COR-L47 (cell line): ENCODE measurements at regions not wholly inside any gene's neighbourhood (a gene's known extent, or its start where the extent isn't known, plus 50 kb on each side); places are given as distances from the start of the nearest gene placed in this dataset.

Experiments used
- DNase-seq: peaks from one replicate; lab custom pipeline; 2025; lab: John Stamatoyannopoulos, UW

GRCh38 chr4:26073886-26074560, 160.0 kb downstream of the SMIM20 start:
- DNase-seq = no peak

DNA sequence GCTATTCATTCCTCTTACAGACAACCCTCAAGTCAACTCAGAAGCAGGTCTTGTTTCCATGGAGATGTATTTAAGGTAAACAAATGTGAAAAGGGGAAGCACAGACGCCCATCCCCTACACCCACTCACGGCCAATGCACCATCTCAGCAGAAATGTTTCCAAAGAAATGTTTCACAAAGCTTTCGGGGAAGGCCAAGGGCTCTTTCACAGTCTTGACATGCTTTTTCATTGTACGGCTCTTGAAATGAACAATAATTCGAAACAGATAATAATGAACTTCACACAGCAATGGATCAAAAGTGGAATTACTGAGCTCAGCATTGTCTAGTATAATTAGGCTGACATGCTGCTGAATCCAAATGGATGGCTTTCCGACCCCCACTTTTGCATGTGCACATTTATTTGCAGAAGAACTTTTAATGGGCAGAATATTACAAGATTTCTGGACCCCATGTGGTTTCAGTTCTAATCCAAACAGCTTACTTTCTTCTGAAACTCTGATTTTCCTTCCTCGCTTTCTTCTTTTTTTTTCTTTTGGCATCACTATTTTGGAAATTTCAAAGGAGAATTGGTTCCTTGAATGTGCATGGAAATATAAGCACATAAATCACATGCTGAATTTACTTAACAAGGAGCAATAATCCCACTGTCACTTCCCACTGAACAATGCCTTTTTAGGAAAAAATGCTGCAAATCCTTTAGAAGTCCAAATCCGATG, 160.9 kb downstream of the SMIM20 start:
- DNase-seq = no peak

DNA sequence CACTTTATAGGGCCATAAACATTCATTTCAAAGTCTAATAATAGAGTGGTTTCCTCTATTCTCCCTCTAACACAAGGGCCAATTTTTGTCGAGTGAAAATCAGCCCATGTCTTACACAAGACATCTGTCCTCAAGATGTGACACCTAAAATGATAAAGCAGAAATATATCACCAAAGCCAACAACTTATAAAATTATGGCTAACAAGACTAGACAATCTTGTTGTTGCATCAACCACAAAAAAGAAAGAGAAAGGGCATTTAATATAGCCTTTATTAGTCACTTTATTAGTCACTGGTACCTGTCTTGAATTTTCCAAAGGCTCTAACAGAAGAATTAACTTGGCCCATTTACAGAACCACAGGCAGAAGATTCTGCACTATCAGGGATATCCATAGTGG, 161.6 kb downstream of the SMIM20 start:
- no peak for DNase-seq

GRCh38 chr4:26076000-26076587, 162.1 kb downstream of the SMIM20 start:
- DNase-seq = no peak

DNA sequence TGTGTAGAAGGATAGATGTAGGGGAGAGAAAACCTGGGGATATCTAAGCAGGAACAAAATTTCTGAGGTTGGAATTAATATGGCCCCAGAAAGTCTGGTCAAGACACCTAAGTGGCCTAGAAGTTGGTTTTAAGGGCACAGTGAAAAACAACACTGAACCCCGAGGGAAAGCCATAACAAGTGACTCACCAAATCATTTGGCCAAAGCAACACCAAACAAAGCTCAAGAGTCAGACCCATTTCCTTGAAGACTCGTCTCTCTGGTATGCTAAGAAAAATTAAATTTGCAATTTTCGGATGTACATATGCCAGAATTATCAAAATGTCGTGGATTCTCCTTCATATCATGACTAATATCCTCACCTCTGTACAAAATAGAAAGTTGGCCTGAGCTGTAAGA, 162.9 kb downstream of the SMIM20 start:
- DNase-seq = no peak

DNA sequence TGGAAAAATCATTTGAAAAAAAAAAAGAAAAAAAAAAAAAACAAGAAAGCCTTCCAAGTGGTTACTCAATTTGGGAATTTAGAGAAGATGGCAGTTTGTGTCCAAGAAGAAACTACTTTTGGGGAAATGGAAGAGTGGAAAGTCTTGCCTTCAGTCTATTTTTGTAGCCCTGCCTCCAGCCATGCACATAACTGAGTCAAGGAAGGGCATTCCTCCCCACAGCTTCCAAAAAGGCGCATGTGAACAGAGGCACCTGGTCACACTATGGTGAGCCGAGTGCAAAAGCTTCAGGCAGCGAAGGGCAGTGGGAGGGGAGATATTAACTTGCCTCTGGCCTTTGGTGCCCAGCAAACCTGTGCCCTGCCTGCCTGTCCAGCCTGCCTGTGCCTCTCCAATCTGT, 163.7 kb downstream of the SMIM20 start:
- DNase-seq = no peak

- no peak for DNase-seq
These were observed 167.0 kb downstream of the SMIM20 start for GRCh38 chr4:26080870-26081628.

DNA sequence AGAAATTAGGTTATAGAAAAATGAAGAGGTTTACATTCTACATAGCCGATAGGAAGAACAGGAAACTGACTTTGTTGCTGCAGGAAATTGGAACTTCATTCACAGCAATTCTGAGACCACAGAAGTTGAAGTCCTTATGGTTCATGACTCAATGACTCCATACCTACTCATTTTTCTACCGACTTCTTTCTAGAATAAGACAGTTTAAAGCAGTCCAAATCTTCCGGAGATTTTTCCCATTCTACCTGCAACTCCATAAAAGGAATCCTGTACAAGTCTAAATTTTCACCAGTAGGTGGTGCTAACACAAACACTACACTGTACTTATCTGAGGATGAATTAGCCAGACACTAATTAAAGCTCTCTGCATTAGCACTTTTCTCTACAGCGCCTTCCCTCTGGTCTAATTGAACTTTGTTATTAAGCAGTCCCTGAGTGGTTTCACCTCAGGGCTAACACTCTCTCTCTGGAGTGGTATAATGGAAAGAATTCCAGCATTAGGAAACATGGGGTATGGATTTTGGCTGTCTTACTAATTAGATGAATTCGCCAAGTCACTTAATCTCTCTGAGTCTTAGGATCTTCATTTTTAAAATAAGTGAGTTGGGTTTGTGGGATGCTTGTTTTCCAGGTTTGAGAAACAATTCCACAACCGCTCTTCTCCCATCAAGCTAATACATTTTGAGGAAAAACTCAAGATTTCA, 167.9 kb downstream of the SMIM20 start:
- peak; percentile 71 for DNase-seq

DNA sequence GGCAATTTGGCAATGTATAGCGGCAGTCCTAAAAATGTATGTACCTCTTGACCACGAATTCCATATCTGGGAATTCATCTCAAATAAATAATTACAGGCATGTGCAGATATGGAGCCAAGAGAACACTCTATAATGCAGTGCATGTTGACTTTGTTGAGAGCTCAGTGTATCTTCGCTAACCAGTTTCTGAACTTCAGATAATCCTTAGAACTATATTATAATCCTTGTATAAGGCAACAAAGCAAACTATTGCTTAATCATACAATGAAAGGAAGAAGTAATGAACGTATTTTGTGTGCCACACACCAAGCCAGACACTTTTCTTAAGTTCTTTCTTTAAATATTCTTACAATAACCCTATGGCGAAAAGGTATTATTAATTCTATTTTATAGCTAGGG, 168.5 kb downstream of the SMIM20 start:
- DNase-seq = no peak

DNA sequence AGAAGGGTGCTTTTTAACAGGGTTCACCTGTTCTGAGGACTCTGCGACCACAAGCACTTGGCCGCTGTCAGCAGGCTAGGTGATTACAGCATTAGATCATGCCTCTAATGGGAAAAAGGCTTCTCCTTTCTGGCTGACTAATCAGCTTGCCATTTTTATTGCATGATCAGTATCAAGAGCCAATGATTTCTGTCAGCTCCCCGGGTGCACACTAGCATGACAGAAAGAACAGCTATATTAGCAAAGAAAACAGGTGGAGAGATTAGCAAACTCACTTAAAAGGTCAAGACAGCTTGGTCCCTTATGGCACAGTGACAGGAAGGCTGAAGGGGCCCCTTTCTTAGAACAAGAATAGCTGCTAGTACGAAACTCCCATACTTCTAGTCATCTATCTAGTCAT, 170.0 kb downstream of the SMIM20 start:
- DNase-seq = no peak

DNA sequence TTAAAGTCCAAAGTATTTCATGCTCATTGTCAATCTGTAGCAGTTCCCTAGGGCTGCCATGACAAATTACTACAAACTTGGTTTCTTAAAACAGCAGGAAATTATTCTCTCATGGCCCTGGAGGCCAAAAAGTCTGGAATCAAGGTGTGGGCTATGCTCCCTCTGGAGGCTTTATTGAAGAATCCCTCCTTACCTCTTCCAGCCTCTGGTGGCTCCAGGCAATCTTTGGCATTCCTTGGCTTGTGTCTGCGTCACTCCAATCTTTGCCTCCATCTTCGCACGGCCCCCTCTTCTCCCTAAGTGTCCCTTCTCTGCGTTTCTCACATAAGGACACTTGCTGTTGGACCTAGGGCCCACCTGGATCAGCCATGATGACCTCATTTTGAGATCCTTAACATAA, 170.4 kb downstream of the SMIM20 start:
- DNase-seq = no peak

DNA sequence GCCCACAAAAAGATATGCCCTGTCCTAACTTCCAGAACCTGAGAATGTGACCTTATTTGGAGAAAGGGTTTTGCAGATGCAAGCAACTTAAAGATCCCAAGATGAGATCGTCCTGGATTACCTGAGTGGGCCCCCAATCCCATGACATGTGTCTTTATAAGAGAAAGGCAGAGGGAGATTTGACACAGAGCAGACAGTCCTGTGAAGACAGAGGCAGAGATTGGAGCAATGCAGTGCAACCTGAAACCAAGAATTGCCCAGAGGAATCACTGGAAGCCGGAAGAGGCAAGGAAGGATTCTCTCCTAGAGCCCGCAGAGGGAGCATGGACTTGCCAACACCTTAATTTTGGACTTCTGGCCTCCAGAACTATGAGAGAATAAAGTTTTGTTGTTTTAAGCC, 171.5 kb downstream of the SMIM20 start:
- DNase-seq = no peak

DNA sequence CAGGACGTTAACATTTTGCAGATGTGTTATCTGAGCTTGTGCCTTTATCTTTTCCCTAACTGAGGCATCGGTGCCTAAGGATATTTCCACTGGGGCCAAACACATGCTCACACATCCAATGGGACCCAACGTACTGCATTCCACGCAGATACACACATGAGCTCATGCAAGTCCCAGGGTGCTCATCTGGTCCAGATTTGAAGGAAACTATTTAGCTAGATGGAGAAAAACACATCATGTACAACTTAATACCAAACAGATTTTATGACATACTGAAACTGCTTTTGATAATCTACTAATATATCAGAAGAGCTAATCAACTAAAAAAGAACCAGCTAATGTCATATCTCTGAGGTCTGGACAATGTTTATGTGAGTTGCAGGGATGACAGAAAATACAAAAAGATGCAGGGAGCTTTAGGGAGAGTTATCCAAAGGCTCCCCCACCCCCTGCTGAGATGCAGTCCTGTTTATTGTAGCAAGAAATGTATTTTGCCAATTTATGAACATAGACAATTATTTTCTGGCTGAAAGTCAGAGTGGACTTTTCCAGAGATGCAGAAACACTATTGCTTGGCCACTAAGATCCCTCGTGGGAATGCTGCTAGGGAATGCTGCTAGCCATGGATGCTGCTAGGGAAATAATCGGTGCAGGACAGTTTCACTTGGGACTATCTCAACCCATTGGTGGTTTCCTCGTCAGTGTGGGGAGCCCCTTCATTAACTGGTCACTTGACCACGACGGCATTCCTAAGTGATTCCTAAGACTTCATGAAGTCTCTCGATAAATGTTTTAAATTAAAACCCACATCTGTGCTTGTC, 172.8 kb downstream of the SMIM20 start:
- DNase-seq = no peak

GRCh38 chr4:26088433-26088928, 174.5 kb downstream of the SMIM20 start:
- DNase-seq = no peak

DNA sequence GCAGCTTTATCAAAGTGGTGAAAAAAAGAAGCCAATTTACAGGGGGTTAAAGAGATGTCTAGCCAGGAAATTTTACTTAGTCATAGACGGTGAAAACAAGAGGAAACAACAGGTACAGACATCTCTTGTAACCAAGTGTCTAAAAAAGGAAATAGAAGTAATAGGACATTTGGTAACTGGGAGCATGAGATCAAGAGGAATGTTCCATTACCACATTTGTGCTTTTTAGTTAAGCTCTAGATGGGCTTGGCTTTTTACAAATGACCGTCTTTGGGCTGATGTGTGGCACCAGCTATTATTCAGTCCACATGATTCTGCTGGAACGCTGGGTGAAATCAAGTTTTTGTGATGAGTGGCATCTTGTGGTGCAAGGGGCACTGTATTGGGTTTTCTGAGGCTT, 179.5 kb downstream of the SMIM20 start:
- DNase-seq = no peak

DNA sequence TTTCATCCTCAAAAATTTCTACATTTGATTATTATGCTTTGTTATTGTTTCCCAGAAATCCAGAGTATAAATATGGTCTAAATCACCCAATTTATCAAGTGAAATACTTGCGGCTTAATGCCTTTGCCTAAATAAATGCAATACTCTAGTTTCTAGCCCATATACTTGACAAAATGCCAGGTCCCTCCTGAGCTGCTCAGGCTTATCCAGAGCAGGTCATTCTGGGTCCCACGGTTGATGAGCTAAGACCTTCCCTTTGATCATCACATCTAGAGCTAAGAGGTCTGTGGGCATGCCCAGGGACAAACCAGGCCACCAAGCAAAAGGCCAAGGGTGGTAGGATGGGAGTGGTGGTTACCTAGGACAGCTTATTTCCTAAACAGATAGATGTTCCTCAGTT, 180.1 kb downstream of the SMIM20 start:
- DNase-seq = no peak

DNA sequence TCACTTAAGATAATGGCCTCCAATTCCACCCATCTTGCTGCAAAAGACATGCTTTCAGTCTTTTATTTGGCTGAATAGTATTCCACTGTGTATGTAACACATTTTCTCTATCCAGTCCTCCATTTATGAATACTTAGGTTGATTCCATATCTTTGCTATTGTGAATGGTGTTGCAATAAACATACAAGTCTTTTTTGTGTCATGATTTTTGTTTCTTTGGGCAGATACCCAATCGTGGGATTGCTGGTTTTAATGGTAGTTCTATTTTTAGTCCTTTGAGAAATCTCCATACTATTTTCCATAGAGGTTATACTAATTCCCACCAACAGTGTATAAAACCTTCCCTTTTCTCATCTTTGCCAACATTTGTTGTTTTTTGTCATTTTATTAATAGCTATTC, 180.9 kb downstream of the SMIM20 start:
- DNase-seq = no peak

DNA sequence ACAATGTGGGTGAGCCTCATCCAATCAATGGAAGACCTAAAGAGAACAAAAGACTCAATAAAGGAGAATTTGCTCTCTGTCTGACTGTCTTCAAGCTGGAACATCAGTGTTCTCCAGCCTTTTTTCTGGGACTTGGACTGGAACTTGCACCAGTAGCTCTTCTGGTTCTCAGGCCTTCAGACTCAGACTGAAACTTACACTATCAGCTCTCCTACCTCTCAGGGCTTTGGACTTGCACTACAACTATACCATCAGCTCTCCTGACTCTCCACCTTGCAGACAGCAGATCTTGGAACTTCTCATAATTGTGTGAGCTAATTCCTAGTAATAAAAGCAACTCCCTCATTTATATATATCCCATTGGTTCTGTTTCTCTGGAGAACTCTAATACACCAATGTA, 185.9 kb downstream of the SMIM20 start:
- DNase-seq = no peak

DNA sequence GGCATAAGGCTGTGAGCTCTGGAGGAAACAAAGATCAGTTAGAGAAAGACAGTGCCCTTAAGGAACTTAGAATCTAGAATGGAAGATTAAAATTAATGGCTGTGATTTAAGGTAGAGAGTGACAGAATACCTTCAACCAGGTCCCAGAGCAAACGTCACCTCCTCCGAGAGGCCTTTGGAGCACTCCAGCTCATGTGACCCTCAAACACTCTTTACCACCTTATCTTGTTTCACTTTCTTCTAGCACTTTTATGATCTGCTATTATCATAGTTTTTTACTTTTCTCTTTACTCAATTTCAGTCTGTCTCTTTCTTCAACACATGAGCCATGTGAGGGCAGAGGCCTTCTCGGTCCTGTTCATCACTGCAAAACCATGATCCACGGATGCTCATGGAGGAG, 187.0 kb downstream of the SMIM20 start:
- DNase-seq = no peak

DNA sequence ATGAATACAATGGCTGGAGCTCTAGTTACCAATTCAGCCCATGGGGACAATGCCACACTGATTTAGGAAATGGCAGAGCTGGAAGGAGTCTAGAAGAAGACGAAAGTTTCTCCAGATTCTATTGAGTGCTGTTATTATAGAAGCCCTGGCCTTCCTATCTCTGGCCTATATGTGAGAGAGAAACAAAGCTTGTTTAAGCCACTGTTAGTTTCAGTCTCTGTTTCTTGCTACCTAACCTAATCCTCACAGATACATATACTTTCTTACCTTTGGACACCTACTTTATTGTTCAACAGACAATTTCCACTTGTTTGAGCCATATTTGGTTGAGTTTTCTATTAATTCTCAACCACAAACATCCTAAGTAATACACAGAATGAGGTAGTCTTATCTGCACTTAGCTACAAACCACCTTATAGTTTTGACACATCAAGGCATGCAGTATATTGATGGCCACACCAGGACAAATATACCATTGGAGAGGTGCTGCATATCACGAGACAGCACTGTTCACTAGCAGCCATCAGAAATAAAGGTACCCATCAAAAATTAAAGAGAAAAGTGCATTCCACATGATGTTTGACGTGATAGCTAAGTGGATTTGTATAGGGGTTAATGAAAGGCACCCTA, 190.2 kb downstream of the SMIM20 start:
- DNase-seq = no peak

GRCh38 chr4:26105337-26105736, 191.3 kb downstream of the SMIM20 start:
- DNase-seq = no peak
